Inflammatory macrophage treated with lipopolysaccharide for 1 hour (primary cell): ENCODE measurements at regions not wholly inside any gene's neighbourhood (a gene's known extent, or its start where the extent isn't known, plus 50 kb on each side); places are given as distances from the start of the nearest gene placed in this dataset.
"Not testable (repeated sequence)": the region's sequence is repeated elsewhere in the genome, so short reads cannot be mapped to it uniquely, and the experiment has no call there.

Source experiments
- DNase-seq, 2 donors: peaks; one replicate each; pipeline ENCODE4 v3.0.0-alpha.2; 2020 to 2022

GRCh38 chr4:115279330-115279729 lies 165.9 kb upstream of the NDST4 start:
- DNase-seq, result peak; percentile 6 to 12

GRCh38 chr4:115278830-115279229 lies 165.4 kb upstream of the NDST4 start:
- no peak for DNase-seq

- DNase-seq, result peak; percentile 45 to 47
Observed at GRCh38 chr4:115275615-115276014, 162.2 kb upstream of the NDST4 start.

GRCh38 chr4:115274545-115274944 lies 161.1 kb upstream of the NDST4 start:
- peak; percentile 43 to 51 for DNase-seq

GRCh38 chr4:115272594-115272993 lies 159.2 kb upstream of the NDST4 start:
- DNase-seq, result no peak

GRCh38 chr4:115272185-115272584 lies 158.8 kb upstream of the NDST4 start:
- DNase-seq, result no peak

GRCh38 chr4:115260195-115260594 lies 146.8 kb upstream of the NDST4 start:
- no peak for DNase-seq

GRCh38 chr4:115259642-115260041 lies 146.2 kb upstream of the NDST4 start:
- peak; percentile 9 to 14 for DNase-seq

GRCh38 chr4:115249808-115250207 lies 136.4 kb upstream of the NDST4 start:
- no peak for DNase-seq

- peak; percentile 48 to 72 for DNase-seq
Observed at GRCh38 chr4:115234405-115235093, 121.1 kb upstream of the NDST4 start.

- DNase-seq, result no peak
Observed at GRCh38 chr4:115233600-115233999, 120.2 kb upstream of the NDST4 start.

- no peak for DNase-seq
Observed at GRCh38 chr4:115229873-115230272, 116.5 kb upstream of the NDST4 start.

GRCh38 chr4:115228851-115229250 lies 115.4 kb upstream of the NDST4 start:
- no peak for DNase-seq

- no peak for DNase-seq
Observed at GRCh38 chr4:115222061-115222460, 108.6 kb upstream of the NDST4 start.

GRCh38 chr4:115219862-115220261 lies 106.4 kb upstream of the NDST4 start:
- no peak for DNase-seq

- DNase-seq, result no peak
Observed at GRCh38 chr4:115219315-115219860, 106.0 kb upstream of the NDST4 start.

- DNase-seq, result no peak
Observed at GRCh38 chr4:115215935-115216334, 102.5 kb upstream of the NDST4 start.

GRCh38 chr4:115213716-115214115 lies 100.3 kb upstream of the NDST4 start:
- no peak for DNase-seq

GRCh38 chr4:115201042-115201330 lies 87.6 kb upstream of the NDST4 start:
- DNase-seq, result no peak

GRCh38 chr4:115200201-115201041 lies 87.0 kb upstream of the NDST4 start:
- not testable (repeated sequence) for DNase-seq

GRCh38 chr4:115194612-115195011 lies 81.2 kb upstream of the NDST4 start:
- not testable (repeated sequence) for DNase-seq

GRCh38 chr4:115190529-115190928 lies 77.1 kb upstream of the NDST4 start:
- no peak for DNase-seq

GRCh38 chr4:115187136-115187535 lies 73.7 kb upstream of the NDST4 start:
- no peak for DNase-seq

- DNase-seq, result not testable (repeated sequence)
Observed at GRCh38 chr4:115179438-115180062, 66.1 kb upstream of the NDST4 start.
